DND-41 (cell line): ENCODE measurements at regions not wholly inside any gene's neighbourhood (a gene's known extent, or its start where the extent isn't known, plus 50 kb on each side); places are given as distances from the start of the nearest gene placed in this dataset.

Experiments used
- EZH2 ChIP-seq: IDR thresholded peaks from 3 replicates; pipeline ENCODE4 v1.6.1; 2012; ENCODE audit warnings: borderline replicate concordance, low read depth, mild to moderate bottlenecking, moderate library complexity, low read length, inconsistent platforms; ENCODE audit not compliant: severe bottlenecking
- TF ChIP-seq, protein P1 (sequence below): IDR thresholded peaks from 2 replicates; pipeline ENCODE4 v1.5.1; 2012; ENCODE audit warnings: borderline replicate concordance, low read length, moderate library complexity, mild to moderate bottlenecking; ENCODE audit not compliant: poor library complexity, severe bottlenecking; ENCODE audit errors: extremely low read depth

DNA sequence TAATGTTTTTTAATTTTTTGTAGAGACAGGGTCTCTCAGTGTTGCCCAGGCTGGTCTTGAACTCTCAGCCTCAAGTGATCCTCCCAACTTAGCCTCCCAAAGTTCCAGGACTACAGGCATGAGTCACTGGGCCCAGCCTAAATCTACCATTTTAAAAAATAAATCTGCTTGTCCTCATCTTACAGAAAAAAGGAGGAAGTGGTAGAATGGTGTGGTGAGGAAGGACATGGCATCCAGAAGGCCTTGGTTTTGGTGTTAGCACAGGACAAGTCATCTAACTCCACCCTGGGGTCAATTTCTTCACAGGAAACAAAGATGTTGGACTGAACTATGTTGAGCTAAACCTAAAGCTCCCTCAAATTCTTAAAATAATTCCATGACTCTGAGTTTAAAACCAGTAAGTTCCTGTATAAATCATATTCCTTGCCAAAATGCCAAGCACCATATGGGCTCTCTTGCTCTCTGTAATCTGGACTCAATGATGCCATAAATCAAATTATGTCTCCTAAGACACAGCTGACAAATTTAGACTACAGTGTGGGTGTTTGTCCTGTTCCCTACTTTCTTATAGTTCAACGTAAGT lies 253.9 kb upstream of the NOCT start:
- TF ChIP-seq EZH2: no peak
- TF ChIP-seq, protein P1, sequence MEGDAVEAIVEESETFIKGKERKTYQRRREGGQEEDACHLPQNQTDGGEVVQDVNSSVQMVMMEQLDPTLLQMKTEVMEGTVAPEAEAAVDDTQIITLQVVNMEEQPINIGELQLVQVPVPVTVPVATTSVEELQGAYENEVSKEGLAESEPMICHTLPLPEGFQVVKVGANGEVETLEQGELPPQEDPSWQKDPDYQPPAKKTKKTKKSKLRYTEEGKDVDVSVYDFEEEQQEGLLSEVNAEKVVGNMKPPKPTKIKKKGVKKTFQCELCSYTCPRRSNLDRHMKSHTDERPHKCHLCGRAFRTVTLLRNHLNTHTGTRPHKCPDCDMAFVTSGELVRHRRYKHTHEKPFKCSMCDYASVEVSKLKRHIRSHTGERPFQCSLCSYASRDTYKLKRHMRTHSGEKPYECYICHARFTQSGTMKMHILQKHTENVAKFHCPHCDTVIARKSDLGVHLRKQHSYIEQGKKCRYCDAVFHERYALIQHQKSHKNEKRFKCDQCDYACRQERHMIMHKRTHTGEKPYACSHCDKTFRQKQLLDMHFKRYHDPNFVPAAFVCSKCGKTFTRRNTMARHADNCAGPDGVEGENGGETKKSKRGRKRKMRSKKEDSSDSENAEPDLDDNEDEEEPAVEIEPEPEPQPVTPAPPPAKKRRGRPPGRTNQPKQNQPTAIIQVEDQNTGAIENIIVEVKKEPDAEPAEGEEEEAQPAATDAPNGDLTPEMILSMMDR: no peak
